ENCODE measurements at regions not wholly inside any gene's neighbourhood (a gene's known extent, or its start where the extent isn't known, plus 50 kb on each side); places are given as distances from the start of the nearest gene placed in this dataset.

- DNase-seq (no peak), ATAC-seq (no peak)
- Histone ChIP-seq H3K36me3 (no peaks in the 10 kb centered on the region), H3K9me3 (peaks cover 0 to 12% (median 5%) of the 10 kb centered on the region in 11 donors), H3K4me3 (no peak overlapping the region), H3K27me3 (no peaks in the 10 kb centered on the region), H3K4me1 (peaks cover 0 to 39% (median 13%) of the 10 kb centered on the region in 9 donors), H3K27ac (no peak overlapping the region)
- intact Hi-C loops (cut with DNase I) = loop anchor here in 2 of 10 donors (10.0 kb wide), 2 partner anchors 123 to 213 kb away; no protein-coding TSS in a partner anchor
- 86% methylated on average over 7 of the region's 7 CpGs for WGBS, 2 donors
- TF ChIP-seq CTCF (IDR thresholded peaks at IDR 0.05) = no peak
Measured at GRCh38 chr12:105461944-105462762, 131.7 kb downstream of the C12orf75 start.

GRCh38 chr12:105462831-105463230 lies 132.3 kb downstream of the C12orf75 start:
- H3K4me1 ChIP-seq = peaks cover 4 to 43% (median 18%) of the 10 kb centered on the region in 9 donors
- no peak overlapping the region for H3K4me3 ChIP-seq
- no peaks in the 10 kb centered on the region for H3K36me3 ChIP-seq
- no peak for TF ChIP-seq CTCF (IDR thresholded peaks at IDR 0.05)
- H3K9me3 ChIP-seq = peaks cover 0 to 12% (median 5%) of the 10 kb centered on the region in 11 donors
- ATAC-seq = no peak
- DNase-seq = no peak
- no peaks in the 10 kb centered on the region for H3K27me3 ChIP-seq
- no peak overlapping the region for H3K27ac ChIP-seq
- intact Hi-C loops (cut with DNase I) = loop anchor here in 2 of 10 donors (10.0 kb wide), 2 partner anchors 122 to 212 kb away; no protein-coding TSS in a partner anchor
- 93 to 98% methylated on average over 2 of the region's 2 CpGs for WGBS, 2 donors

GRCh38 chr12:105464406-105464805 lies 133.9 kb downstream of the C12orf75 start:
- H3K4me1 ChIP-seq = peaks cover 11 to 58% (median 27%) of the 10 kb centered on the region in 9 donors
- intact Hi-C loops (cut with DNase I) = loop anchor here in 2 of 10 donors (10.0 kb wide), 2 partner anchors 120 to 210 kb away; no protein-coding TSS in a partner anchor

More at GRCh38 chr12:105464406-105464805, 133.9 kb downstream of the C12orf75 start:
- no peak overlapping the region for H3K27ac ChIP-seq
- 57 to 63% methylated on average over 3 of the region's 3 CpGs for WGBS, 2 donors
- ATAC-seq = no peak
- TF ChIP-seq CTCF (IDR thresholded peaks at IDR 0.05) = no peak
- H3K27me3 ChIP-seq = no peaks in the 10 kb centered on the region
- no peaks in the 10 kb centered on the region for H3K9me3 ChIP-seq
- H3K36me3 ChIP-seq = no peaks in the 10 kb centered on the region
- H3K4me3 ChIP-seq = no peak overlapping the region
- no peak for DNase-seq

All from heart right ventricle (tissue), 16 donors.